Upper lobe of left lung (tissue), 4 donors: ENCODE measurements at regions not wholly inside any gene's neighbourhood (a gene's known extent, or its start where the extent isn't known, plus 50 kb on each side); places are given as distances from the start of the nearest gene placed in this dataset.

Source experiments
- CTCF ChIP-seq, 6 experiments: fragments of 450-650 bp in 4 of 6; fragments of 200-600 bp in 2 of 6; sonication (generic) in 2 of 6; IDR thresholded peaks; one replicate each; pipeline ENCODE4 v1.5.1; 2016 to 2019; ENCODE audit warnings: antibody characterized with exemption in 6 of 6
- EP300 ChIP-seq, 4 donors: sonication (generic); formaldehyde crosslinking; IDR thresholded peaks; one replicate each; pipeline ENCODE4 v1.5.1; 2017; ENCODE audit warnings: antibody characterized with exemption in 4 of 4, control low read depth in 2 of 4
- POLR2A ChIP-seq, 4 donors: fragments of 450-650 bp; IDR thresholded peaks; one replicate each; pipeline ENCODE4 v1.5.1; 2016 to 2017; ENCODE audit warnings: antibody characterized with exemption in 4 of 4, mild to moderate bottlenecking in 2 of 4
- POLR2AphosphoS5 ChIP-seq, 2 donors: sonication (generic); formaldehyde crosslinking; IDR thresholded peaks; one replicate each; pipeline ENCODE4 v1.5.1; 2017; ENCODE audit warnings: antibody characterized with exemption in 2 of 2

- no peak for TF ChIP-seq CTCF (IDR thresholded peaks at IDR 0.05)
- no peak for TF ChIP-seq EP300 (IDR thresholded peaks at IDR 0.05)
- TF ChIP-seq POLR2A (IDR thresholded peaks at IDR 0.05) = no peak
- no peak for TF ChIP-seq POLR2AphosphoS5 (IDR thresholded peaks at IDR 0.05)
Observed at GRCh38 chr5:67509402-67510186, 313.0 kb upstream of the CD180 start.
